GM12864 (cell line): ENCODE measurements at regions not wholly inside any gene's neighbourhood (a gene's known extent, or its start where the extent isn't known, plus 50 kb on each side); places are given as distances from the start of the nearest gene placed in this dataset.
"Not testable (repeated sequence)": the region's sequence is repeated elsewhere in the genome, so short reads cannot be mapped to it uniquely, and the experiment has no call there.

Source experiments
- DNase-seq: peaks from one replicate; pipeline ENCODE4 v3.0.0-alpha.2; 2011; ENCODE audit warnings: low read depth
- H3K4me3 ChIP-seq: 2 replicates; pipeline ENCODE4 v1.5.1; 2011; ENCODE audit warnings: mild to moderate bottlenecking, low read depth, low read length, control low read depth
- CTCF ChIP-seq: IDR thresholded peaks from 2 replicates; pipeline ENCODE4 v1.5.1; 2011; ENCODE audit warnings: low read depth, mild to moderate bottlenecking, moderate library complexity, low read length, control low read depth, inconsistent platforms; ENCODE audit errors: missing control alignments

GRCh38 chr3:162605651-162606204, 1109.1 kb downstream of the OTOL1 start:
- no peak for TF ChIP-seq CTCF
- H3K4me3 ChIP-seq: no peak overlapping the region
- DNase-seq: no peak

- no peak for TF ChIP-seq CTCF
- no peak for DNase-seq
- no peak overlapping the region for H3K4me3 ChIP-seq
Observed at GRCh38 chr3:162610261-162610660, 1113.7 kb downstream of the OTOL1 start.

- no peak overlapping the region for H3K4me3 ChIP-seq
- no peak for TF ChIP-seq CTCF
- DNase-seq: no peak
Observed at GRCh38 chr3:162612991-162613390, 1116.4 kb downstream of the OTOL1 start.

DNA sequence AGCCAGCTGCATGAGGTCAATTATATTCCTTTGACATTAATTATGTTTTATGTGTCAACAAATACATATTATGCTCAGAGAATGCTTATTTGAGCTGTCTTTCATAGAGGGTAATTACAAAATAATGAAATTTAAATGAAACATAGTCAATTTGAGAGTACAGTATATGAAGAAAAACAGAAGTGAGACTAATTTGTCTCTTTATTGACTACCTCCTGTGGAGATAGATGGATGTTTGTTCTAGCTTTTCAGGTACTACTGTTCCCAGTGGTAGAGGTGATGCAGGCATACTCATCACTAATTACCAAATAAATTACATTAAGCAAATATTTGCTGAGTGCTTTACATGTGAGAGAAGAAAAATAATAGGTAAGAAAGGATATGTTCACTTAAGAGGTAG, 1129.6 kb downstream of the OTOL1 start:
- H3K4me3 ChIP-seq: no peak overlapping the region
- no peak for TF ChIP-seq CTCF
- no peak for DNase-seq

DNA sequence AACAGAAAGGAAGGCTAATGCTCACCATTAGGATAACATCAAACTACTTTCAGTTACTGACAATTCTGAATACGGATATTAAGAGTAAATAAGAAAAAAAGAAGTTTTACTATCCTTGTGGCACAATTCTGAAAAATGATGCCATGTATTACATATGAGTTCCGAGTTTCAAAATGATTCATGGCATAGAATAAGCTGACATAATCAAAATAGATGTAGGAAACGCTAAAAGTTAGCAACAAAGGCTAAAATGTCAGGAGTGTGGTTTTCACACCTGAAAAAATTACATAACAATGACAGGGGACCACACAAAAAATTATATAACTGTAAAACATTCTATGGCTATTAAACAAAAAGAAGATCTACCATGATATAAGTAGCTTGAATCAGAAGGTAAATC, 1131.9 kb downstream of the OTOL1 start:
- TF ChIP-seq CTCF: no peak
- no peak for DNase-seq
- no peak overlapping the region for H3K4me3 ChIP-seq

DNA sequence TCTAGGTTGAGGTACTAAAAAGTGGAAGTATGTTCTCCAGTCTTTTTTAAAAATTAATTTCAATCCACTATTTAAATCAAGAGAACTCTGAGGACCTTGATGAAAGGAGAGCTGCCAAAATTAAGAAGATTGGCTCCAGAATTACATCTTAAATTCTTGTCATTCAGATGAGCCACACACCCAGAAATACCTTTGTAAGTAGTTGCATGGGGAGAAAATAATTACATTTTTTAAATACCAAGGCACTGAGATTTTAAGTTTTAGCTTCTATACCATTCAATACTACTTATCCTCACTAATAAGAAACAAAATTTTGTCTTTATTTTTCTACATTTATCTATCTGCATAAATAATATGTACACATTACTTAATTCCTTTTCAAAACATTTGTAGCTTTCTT, 1132.8 kb downstream of the OTOL1 start:
- no peak for TF ChIP-seq CTCF
- no peak overlapping the region for H3K4me3 ChIP-seq
- no peak for DNase-seq

DNA sequence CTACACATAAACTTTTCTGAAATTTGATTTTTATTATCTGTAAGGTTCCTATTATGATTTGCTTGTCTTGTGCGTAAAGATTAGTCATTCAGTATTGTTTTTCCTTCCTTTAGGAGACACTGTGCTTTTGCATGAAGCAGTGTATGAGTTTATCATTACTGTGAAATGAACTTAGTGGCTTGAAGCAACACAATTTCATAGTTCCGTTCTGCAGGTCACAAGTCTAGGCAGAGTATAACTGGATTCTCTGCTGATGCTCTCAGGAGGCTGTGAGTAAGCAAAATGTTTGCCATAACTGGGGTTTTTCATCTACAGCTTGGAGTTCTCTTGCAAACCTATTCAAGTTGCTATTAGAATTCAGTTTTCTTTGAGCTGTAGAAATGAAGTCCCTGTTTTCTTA, 1136.1 kb downstream of the OTOL1 start:
- DNase-seq: no peak
- no peak overlapping the region for H3K4me3 ChIP-seq
- TF ChIP-seq CTCF: no peak

GRCh38 chr3:162640208-162640607, 1143.6 kb downstream of the OTOL1 start:
- not testable (repeated sequence) for H3K4me3 ChIP-seq, DNase-seq
